Thoracic aorta (tissue), 2 donors: ENCODE measurements at regions not wholly inside any gene's neighbourhood (a gene's known extent, or its start where the extent isn't known, plus 50 kb on each side); places are given as distances from the start of the nearest gene placed in this dataset.

Source experiments
- ATAC-seq: fragments of 150-250 bp; one replicate; pipeline ENCODE4 v1.8.0; 2017; ENCODE audit warnings: low read depth; ENCODE audit not compliant: insufficient number of reproducible peaks, low FRiP score
- DNase-seq: peaks from one replicate; pipeline ENCODE4 v3.0.0-alpha.2; 2020; ENCODE audit warnings: low spot score
- H3K27ac ChIP-seq, 2 donors: fragments of 200-600 bp; sonication (generic); 1 replicate in 1 of 2; 2 replicates in 1 of 2; pipeline ENCODE4 v1.5.1; 2016; ENCODE audit warnings: mild to moderate bottlenecking in 2 of 2, moderate library complexity in 2 of 2
- H3K27me3 ChIP-seq: fragments of 200-600 bp; sonication (generic); replicated peaks from 2 replicates; pipeline ENCODE4 v1.6.0; 2016; ENCODE audit warnings: mild to moderate bottlenecking; ENCODE audit not compliant: insufficient read depth
- H3K36me3 ChIP-seq: fragments of 200-600 bp; sonication (generic); one replicate; pipeline ENCODE4 v1.5.1; 2016
- H3K4me1 ChIP-seq, 2 donors: fragments of 200-600 bp; sonication (generic); 1 replicate in 1 of 2; 2 replicates in 1 of 2; pipeline versions ENCODE4 v1.5.1 to v1.6.0; 2016; ENCODE audit warnings: low read depth in 2 of 2, mild to moderate bottlenecking in 1 of 2; ENCODE audit not compliant: control insufficient read depth in 1 of 2
- H3K4me3 ChIP-seq: fragments of 200-600 bp; sonication (generic); 2 replicates; pipeline ENCODE4 v1.5.1; 2016; ENCODE audit warnings: mild to moderate bottlenecking
- H3K9me3 ChIP-seq: fragments of 200-600 bp; sonication (generic); 2 replicates; pipeline ENCODE4 v1.5.1; 2016
- CTCF ChIP-seq: fragments of 200-600 bp; sonication (generic); IDR thresholded peaks from one replicate; pipeline ENCODE4 v1.5.1; 2019; ENCODE audit warnings: antibody characterized with exemption

GRCh38 chr2:22879009-22879863 is 505.7 kb upstream of the KLHL29 start:
- Histone ChIP-seq H3K36me3 (no peaks in the 10 kb centered on the region), H3K4me3 (no peak overlapping the region), H3K9me3 (peaks cover 9% of the 10 kb centered on the region), H3K27ac (no peak overlapping the region), H3K4me1 (peaks cover 0 to 3% of the 10 kb centered on the region in 2 donors), H3K27me3 (no peaks in the 10 kb centered on the region)
- no peak for ATAC-seq
- DNase-seq = no peak
- TF ChIP-seq CTCF = no peak

GRCh38 chr2:22880161-22880560 is 504.8 kb upstream of the KLHL29 start:
- Histone ChIP-seq H3K27me3 (no peaks in the 10 kb centered on the region), H3K9me3 (peaks cover 9% of the 10 kb centered on the region), H3K27ac (no peak overlapping the region), H3K4me3 (no peak overlapping the region), H3K36me3 (no peaks in the 10 kb centered on the region), H3K4me1 (peaks cover 0 to 3% of the 10 kb centered on the region in 2 donors)
- ATAC-seq (no peak), DNase-seq (no peak)
- no peak for TF ChIP-seq CTCF

- Histone ChIP-seq H3K27me3 (no peaks in the 10 kb centered on the region), H3K36me3 (no peaks in the 10 kb centered on the region), H3K9me3 (no peaks in the 10 kb centered on the region), H3K4me3 (no peak overlapping the region), H3K27ac (no peak overlapping the region), H3K4me1 (peaks cover 0 to 3% of the 10 kb centered on the region in 2 donors)
- DNase-seq (no peak), ATAC-seq (no peak)
- no peak for TF ChIP-seq CTCF
These were observed 503.0 kb upstream of the KLHL29 start for GRCh38 chr2:22882011-22882410.

- no peak for TF ChIP-seq CTCF
These were observed 502.3 kb upstream of the KLHL29 start for GRCh38 chr2:22882643-22883042.

GRCh38 chr2:22883054-22883453 is 501.9 kb upstream of the KLHL29 start:
- no peaks in the 10 kb centered on the region for H3K9me3 ChIP-seq
- no peak for TF ChIP-seq CTCF
- ATAC-seq (no peak), DNase-seq (no peak)
- peaks cover 0 to 3% of the 10 kb centered on the region in 2 donors for H3K4me1 ChIP-seq
- H3K27ac ChIP-seq = no peak overlapping the region
- H3K27me3 ChIP-seq = no peaks in the 10 kb centered on the region
- H3K4me3 ChIP-seq = no peak overlapping the region
- no peaks in the 10 kb centered on the region for H3K36me3 ChIP-seq

More at GRCh38 chr2:22882643-22883042, 502.3 kb upstream of the KLHL29 start:
- no peaks in the 10 kb centered on the region for H3K36me3 ChIP-seq
- ATAC-seq (no peak), DNase-seq (no peak)
- H3K27me3 ChIP-seq = no peaks in the 10 kb centered on the region
- no peak overlapping the region for H3K4me3 ChIP-seq
- H3K4me1 ChIP-seq = peaks cover 0 to 3% of the 10 kb centered on the region in 2 donors
- H3K27ac ChIP-seq = no peak overlapping the region
- no peaks in the 10 kb centered on the region for H3K9me3 ChIP-seq
